Sigmoid colon (tissue), 4 donors: ENCODE measurements at regions not wholly inside any gene's neighbourhood (a gene's known extent, or its start where the extent isn't known, plus 50 kb on each side); places are given as distances from the start of the nearest gene placed in this dataset.

ENCODE experiments used
- POLR2A ChIP-seq, 2 donors: fragments of 450-650 bp; IDR thresholded peaks; one replicate each; pipeline ENCODE4 v1.6.1; 2016; ENCODE audit warnings: antibody characterized with exemption in 2 of 2, mild to moderate bottlenecking in 2 of 2, moderate library complexity in 2 of 2
- POLR2AphosphoS5 ChIP-seq, 4 donors: sonication (generic); formaldehyde crosslinking; IDR thresholded peaks; one replicate each; pipeline ENCODE4 v1.6.1; 2017; ENCODE audit warnings: antibody characterized with exemption in 4 of 4
- TF ChIP-seq, protein P1 (sequence below), 4 experiments: fragments of 450-650 bp in 3 of 4; fragments of 200-600 bp in 1 of 4; IDR thresholded peaks; one replicate each; pipeline ENCODE4 v1.5.1; 2016 to 2019; ENCODE audit warnings: antibody characterized with exemption in 4 of 4, mild to moderate bottlenecking in 3 of 4, moderate library complexity in 2 of 4

DNA sequence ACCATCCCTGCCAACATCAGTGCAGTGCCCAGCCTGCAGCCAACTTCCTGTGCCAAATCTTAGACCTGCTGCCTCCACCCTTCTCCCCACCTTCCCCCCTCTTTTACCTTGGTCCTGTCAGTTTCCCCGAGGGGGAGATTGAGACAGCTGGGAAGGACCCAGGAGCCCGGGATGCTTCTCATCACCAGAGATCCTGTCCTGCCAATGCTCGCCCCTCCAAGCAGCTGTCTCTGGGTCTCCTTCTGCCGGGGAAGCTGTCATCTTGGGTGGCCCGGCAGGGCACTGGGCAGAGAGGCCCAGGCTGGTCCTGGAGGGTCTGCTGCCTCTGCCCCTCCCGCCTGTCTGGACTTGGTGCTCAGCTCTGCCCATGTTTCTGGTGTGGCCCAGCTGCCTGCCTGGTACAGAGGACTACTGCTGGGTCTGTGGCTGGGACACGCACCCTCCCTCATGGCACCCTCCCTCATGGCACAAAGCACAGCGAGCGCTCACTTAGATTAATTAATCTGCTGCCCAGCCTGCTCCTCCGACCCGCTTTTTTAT is 60.4 kb upstream of the THY1 start:
- TF ChIP-seq, protein P1, sequence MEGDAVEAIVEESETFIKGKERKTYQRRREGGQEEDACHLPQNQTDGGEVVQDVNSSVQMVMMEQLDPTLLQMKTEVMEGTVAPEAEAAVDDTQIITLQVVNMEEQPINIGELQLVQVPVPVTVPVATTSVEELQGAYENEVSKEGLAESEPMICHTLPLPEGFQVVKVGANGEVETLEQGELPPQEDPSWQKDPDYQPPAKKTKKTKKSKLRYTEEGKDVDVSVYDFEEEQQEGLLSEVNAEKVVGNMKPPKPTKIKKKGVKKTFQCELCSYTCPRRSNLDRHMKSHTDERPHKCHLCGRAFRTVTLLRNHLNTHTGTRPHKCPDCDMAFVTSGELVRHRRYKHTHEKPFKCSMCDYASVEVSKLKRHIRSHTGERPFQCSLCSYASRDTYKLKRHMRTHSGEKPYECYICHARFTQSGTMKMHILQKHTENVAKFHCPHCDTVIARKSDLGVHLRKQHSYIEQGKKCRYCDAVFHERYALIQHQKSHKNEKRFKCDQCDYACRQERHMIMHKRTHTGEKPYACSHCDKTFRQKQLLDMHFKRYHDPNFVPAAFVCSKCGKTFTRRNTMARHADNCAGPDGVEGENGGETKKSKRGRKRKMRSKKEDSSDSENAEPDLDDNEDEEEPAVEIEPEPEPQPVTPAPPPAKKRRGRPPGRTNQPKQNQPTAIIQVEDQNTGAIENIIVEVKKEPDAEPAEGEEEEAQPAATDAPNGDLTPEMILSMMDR (IDR thresholded peaks at IDR 0.05) = no peak
- TF ChIP-seq POLR2AphosphoS5 (IDR thresholded peaks at IDR 0.05) (no peak), POLR2A (IDR thresholded peaks at IDR 0.05) (no peak)
